ENCODE measurements at regions not wholly inside any gene's neighbourhood (a gene's known extent, or its start where the extent isn't known, plus 50 kb on each side); places are given as distances from the start of the nearest gene placed in this dataset.

DNA sequence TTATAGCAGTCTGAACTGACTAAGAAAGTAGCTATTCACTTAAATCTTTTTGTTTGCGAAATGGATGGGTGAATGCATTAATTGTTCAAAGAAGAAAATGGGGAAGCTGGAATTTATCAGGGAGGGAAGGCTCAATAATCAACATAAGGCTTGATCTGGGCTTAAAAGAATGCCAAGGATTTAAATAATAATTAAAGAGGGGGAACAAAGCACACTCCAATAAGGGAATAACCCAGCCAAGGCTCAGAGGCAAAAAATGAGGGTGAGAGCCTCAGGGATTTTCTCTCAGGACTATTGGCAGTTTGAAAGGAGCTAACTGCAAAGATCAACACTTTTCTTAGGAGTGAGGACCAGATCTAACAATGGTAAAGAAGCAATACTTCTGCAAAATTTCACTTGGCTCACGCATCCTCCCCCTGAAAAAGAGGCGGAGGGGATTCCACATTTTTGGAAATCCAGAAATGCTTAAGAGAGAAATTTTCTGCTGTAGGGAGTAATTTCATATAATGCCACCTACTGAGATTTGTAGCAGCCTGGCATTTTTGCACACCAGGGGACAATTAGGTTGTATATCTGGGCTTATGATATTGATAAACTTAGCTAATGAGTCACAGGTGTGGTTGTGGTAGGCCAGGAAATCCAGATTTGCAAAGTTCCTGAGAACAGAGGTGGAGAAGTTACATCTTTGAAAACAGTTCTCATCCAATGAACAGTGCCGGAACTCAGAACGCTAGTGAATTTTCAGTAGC is 405.1 kb downstream of the TUSC7 start:
- TF ChIP-seq, protein P1, sequence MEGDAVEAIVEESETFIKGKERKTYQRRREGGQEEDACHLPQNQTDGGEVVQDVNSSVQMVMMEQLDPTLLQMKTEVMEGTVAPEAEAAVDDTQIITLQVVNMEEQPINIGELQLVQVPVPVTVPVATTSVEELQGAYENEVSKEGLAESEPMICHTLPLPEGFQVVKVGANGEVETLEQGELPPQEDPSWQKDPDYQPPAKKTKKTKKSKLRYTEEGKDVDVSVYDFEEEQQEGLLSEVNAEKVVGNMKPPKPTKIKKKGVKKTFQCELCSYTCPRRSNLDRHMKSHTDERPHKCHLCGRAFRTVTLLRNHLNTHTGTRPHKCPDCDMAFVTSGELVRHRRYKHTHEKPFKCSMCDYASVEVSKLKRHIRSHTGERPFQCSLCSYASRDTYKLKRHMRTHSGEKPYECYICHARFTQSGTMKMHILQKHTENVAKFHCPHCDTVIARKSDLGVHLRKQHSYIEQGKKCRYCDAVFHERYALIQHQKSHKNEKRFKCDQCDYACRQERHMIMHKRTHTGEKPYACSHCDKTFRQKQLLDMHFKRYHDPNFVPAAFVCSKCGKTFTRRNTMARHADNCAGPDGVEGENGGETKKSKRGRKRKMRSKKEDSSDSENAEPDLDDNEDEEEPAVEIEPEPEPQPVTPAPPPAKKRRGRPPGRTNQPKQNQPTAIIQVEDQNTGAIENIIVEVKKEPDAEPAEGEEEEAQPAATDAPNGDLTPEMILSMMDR (IDR thresholded peaks at IDR 0.05), result no peak
- no peak for TF ChIP-seq POLR2A (IDR thresholded peaks at IDR 0.05)
